VCaP (cell line): ENCODE measurements at regions not wholly inside any gene's neighbourhood (a gene's known extent, or its start where the extent isn't known, plus 50 kb on each side); places are given as distances from the start of the nearest gene placed in this dataset.
"Not testable (repeated sequence)": the region's sequence is repeated elsewhere in the genome, so short reads cannot be mapped to it uniquely, and the experiment has no call there.

ENCODE experiments used
- H3K27ac ChIP-seq: fragments of 450-650 bp; 2 replicates; pipeline ENCODE4 v1.5.1; 2017
- CTCF ChIP-seq: fragments of 450-650 bp; conservative IDR thresholded peaks from 2 replicates; pipeline ENCODE4 v1.5.1; 2017; ENCODE audit warnings: mild to moderate bottlenecking, moderate library complexity

- TF ChIP-seq CTCF: no peak
Measured at GRCh38 chr3:135567223-135567622, 398.3 kb upstream of the PPP2R3A start.

GRCh38 chr3:135576751-135577150 is 388.8 kb upstream of the PPP2R3A start:
- no peak overlapping the region for H3K27ac ChIP-seq
- TF ChIP-seq CTCF: no peak

More at GRCh38 chr3:135567223-135567622, 398.3 kb upstream of the PPP2R3A start:
- H3K27ac ChIP-seq: no peak overlapping the region

- no peak for TF ChIP-seq CTCF
- H3K27ac ChIP-seq: no peak overlapping the region
Measured at GRCh38 chr3:135581806-135582205, 383.7 kb upstream of the PPP2R3A start.

GRCh38 chr3:135582800-135583199 is 382.7 kb upstream of the PPP2R3A start:
- H3K27ac ChIP-seq: no peak overlapping the region
- no peak for TF ChIP-seq CTCF

GRCh38 chr3:135596563-135596962 is 369.0 kb upstream of the PPP2R3A start:
- no peak overlapping the region for H3K27ac ChIP-seq

GRCh38 chr3:135597855-135598254 is 367.7 kb upstream of the PPP2R3A start:
- no peak for TF ChIP-seq CTCF
- H3K27ac ChIP-seq: no peak overlapping the region

More at GRCh38 chr3:135596563-135596962, 369.0 kb upstream of the PPP2R3A start:
- TF ChIP-seq CTCF: no peak

GRCh38 chr3:135598597-135598996 is 366.9 kb upstream of the PPP2R3A start:
- no peak overlapping the region for H3K27ac ChIP-seq

GRCh38 chr3:135604512-135604911 is 361.0 kb upstream of the PPP2R3A start:
- not testable (repeated sequence) for H3K27ac ChIP-seq

More at GRCh38 chr3:135598597-135598996, 366.9 kb upstream of the PPP2R3A start:
- TF ChIP-seq CTCF: no peak
